ENCODE measurements at regions not wholly inside any gene's neighbourhood (a gene's known extent, or its start where the extent isn't known, plus 50 kb on each side); places are given as distances from the start of the nearest gene placed in this dataset.

DNA sequence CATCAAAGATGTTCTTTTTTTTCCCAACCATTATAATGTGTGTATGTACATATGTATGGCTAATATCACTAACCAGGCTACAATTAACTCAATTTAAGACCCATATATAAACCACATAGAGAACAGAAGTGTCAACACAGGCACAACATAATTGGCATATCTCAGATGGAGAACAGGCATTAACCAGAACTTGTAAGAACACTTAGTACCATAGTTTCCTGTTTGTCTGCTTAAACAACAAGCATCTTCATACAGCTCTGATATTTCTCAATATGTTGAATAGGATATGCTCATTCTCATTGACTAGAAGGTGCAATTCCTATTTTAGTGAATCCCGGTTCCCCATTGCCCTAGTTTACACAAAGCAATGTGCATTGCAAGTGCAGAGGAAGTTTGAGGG, 116.9 kb upstream of the EDNRB start:
- WGBS (ENCODE audit: insufficient coverage), result no CpG with 5 or more reads among the region's 1 CpG
- Histone ChIP-seq H3K4me2 (replicated peaks; ENCODE audit: low read depth, low read length, poor library complexity, severe bottlenecking) (no peak overlapping the region), H3K36me3 (replicated peaks in 1 of 2; ENCODE audit: control extremely low read depth in 1 of 2, control insufficient read depth in 1 of 2, extremely low read depth in 1 of 2, insufficient read depth in 2 of 2, low read length in 1 of 2) (no peaks in the 10 kb centered on the region), H3K4me1 (ENCODE audit: control insufficient read depth in 2 of 2, insufficient read depth in 2 of 2, low read length in 2 of 2) (no peaks in the 10 kb centered on the region), H3K79me2 (ENCODE audit: control insufficient read depth, insufficient read depth, low read length) (no peaks in the 10 kb centered on the region), H3K27me3 (replicated peaks in 1 of 4; ENCODE audit: control extremely low read depth in 1 of 4, control insufficient read depth in 3 of 4, insufficient read depth in 4 of 4, low read length in 3 of 4) (no peaks in the 10 kb centered on the region), H4K20me1 (ENCODE audit: control insufficient read depth, insufficient read depth, low read length, poor library complexity, severe bottlenecking) (no peaks in the 10 kb centered on the region), H3K9ac (ENCODE audit: low read length) (no peak overlapping the region), H3K9me3 (ENCODE audit: control extremely low read depth in 1 of 3, control insufficient read depth in 2 of 3, insufficient read depth in 1 of 3, low read length in 2 of 3) (no peaks in the 10 kb centered on the region), H2AFZ (ENCODE audit: insufficient read depth, low read depth, low read length, poor library complexity, severe bottlenecking) (no peak overlapping the region), H3K4me3 (ENCODE audit: control extremely low read depth in 1 of 5, extremely low read depth in 1 of 5, insufficient read depth in 1 of 5, low read depth in 2 of 5, low read length in 4 of 5) (no peak overlapping the region), H3K27ac (ENCODE audit: low read length in 2 of 2) (no peak overlapping the region)
- no peak for ATAC-seq (ENCODE audit: low read depth)
- no peak for TF ChIP-seq EZH2 (IDR thresholded peaks at IDR 0.05; ENCODE audit: borderline replicate concordance, insufficient read depth, low read depth, low read length, poor library complexity, severe bottlenecking)
- TF ChIP-seq, protein P1, sequence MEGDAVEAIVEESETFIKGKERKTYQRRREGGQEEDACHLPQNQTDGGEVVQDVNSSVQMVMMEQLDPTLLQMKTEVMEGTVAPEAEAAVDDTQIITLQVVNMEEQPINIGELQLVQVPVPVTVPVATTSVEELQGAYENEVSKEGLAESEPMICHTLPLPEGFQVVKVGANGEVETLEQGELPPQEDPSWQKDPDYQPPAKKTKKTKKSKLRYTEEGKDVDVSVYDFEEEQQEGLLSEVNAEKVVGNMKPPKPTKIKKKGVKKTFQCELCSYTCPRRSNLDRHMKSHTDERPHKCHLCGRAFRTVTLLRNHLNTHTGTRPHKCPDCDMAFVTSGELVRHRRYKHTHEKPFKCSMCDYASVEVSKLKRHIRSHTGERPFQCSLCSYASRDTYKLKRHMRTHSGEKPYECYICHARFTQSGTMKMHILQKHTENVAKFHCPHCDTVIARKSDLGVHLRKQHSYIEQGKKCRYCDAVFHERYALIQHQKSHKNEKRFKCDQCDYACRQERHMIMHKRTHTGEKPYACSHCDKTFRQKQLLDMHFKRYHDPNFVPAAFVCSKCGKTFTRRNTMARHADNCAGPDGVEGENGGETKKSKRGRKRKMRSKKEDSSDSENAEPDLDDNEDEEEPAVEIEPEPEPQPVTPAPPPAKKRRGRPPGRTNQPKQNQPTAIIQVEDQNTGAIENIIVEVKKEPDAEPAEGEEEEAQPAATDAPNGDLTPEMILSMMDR (IDR thresholded peaks at IDR 0.05), result no peak
- POLR2A ChIA-PET, result no interaction called here
- H3K4me1 Mint-ChIP-seq, result no peaks in the 10 kb centered on the region
- intact Hi-C loops (cut with micrococcal nuclease), result no loop called here
- H3K27me3 Mint-ChIP-seq, result peaks cover under 1% of the 10 kb centered on the region
- no peak for DNase-seq
- no peak overlapping the region for H3K4me3 Mint-ChIP-seq
- CTCF ChIA-PET, result no interaction called here
- H3K9me3 Mint-ChIP-seq (ENCODE audit: insufficient read depth), result no peaks in the 10 kb centered on the region
- H3K27ac Mint-ChIP-seq, result no peak overlapping the region

DNA sequence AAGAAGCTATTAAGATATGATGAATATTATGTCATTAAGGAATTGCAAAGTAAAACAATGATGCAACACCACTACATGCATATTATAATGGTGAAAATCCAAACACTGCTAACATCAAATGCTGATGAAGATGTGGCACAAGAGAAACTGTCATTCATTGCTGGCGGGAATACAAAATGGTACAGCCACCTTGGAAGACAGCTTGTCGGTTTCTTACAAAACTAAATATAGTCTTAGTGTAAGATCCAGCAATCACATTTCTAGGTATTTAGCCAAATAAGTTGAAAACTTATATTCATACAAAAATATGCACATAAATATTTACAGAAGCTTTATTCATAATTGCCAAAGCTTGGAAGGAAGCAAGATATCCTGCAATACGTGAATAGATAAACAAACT, 114.9 kb upstream of the EDNRB start:
- Mint-ChIP-seq H3K4me3 (no peak overlapping the region), H3K9me3 (ENCODE audit: insufficient read depth) (no peaks in the 10 kb centered on the region), H3K27ac (no peak overlapping the region), H3K4me1 (no peaks in the 10 kb centered on the region), H3K27me3 (peaks cover 11% of the 10 kb centered on the region)
- Histone ChIP-seq H2AFZ (ENCODE audit: insufficient read depth, low read depth, low read length, poor library complexity, severe bottlenecking) (no peak overlapping the region), H4K20me1 (ENCODE audit: control insufficient read depth, insufficient read depth, low read length, poor library complexity, severe bottlenecking) (no peaks in the 10 kb centered on the region), H3K4me3 (ENCODE audit: control extremely low read depth in 1 of 5, extremely low read depth in 1 of 5, insufficient read depth in 1 of 5, low read depth in 2 of 5, low read length in 4 of 5) (no peak overlapping the region), H3K9ac (ENCODE audit: low read length) (no peak overlapping the region), H3K9me3 (ENCODE audit: control extremely low read depth in 1 of 3, control insufficient read depth in 2 of 3, insufficient read depth in 1 of 3, low read length in 2 of 3) (no peaks in the 10 kb centered on the region), H3K79me2 (ENCODE audit: control insufficient read depth, insufficient read depth, low read length) (no peaks in the 10 kb centered on the region), H3K36me3 (replicated peaks in 1 of 2; ENCODE audit: control extremely low read depth in 1 of 2, control insufficient read depth in 1 of 2, extremely low read depth in 1 of 2, insufficient read depth in 2 of 2, low read length in 1 of 2) (no peaks in the 10 kb centered on the region), H3K27me3 (replicated peaks in 1 of 4; ENCODE audit: control extremely low read depth in 1 of 4, control insufficient read depth in 3 of 4, insufficient read depth in 4 of 4, low read length in 3 of 4) (no peaks in the 10 kb centered on the region), H3K4me2 (replicated peaks; ENCODE audit: low read depth, low read length, poor library complexity, severe bottlenecking) (no peak overlapping the region), H3K4me1 (ENCODE audit: control insufficient read depth in 2 of 2, insufficient read depth in 2 of 2, low read length in 2 of 2) (no peaks in the 10 kb centered on the region), H3K27ac (ENCODE audit: low read length in 2 of 2) (no peak overlapping the region)
- ChIA-PET CTCF (no interaction called here), POLR2A (no interaction called here)
- no CpG with 5 or more reads among the region's 3 CpGs for WGBS (ENCODE audit: insufficient coverage)
- ATAC-seq (ENCODE audit: low read depth), result no peak
- no peak for DNase-seq
- intact Hi-C loops (cut with micrococcal nuclease), result no loop called here
- TF ChIP-seq, protein P1 (IDR thresholded peaks at IDR 0.05), result no peak
- TF ChIP-seq EZH2 (IDR thresholded peaks at IDR 0.05; ENCODE audit: borderline replicate concordance, insufficient read depth, low read depth, low read length, poor library complexity, severe bottlenecking), result no peak

Data from B cell (primary cell).